H54 (cell line): ENCODE measurements at regions not wholly inside any gene's neighbourhood (a gene's known extent, or its start where the extent isn't known, plus 50 kb on each side); places are given as distances from the start of the nearest gene placed in this dataset.

Source experiments
- DNase-seq: peaks from one replicate; pipeline ENCODE4 v3.0.0; 2011; ENCODE audit warnings: low spot score, mixed read lengths; ENCODE audit not compliant: insufficient read length
- FAIRE-seq: peaks from 3 replicates; lab custom pipeline; 2011; peaks lifted over from hg19 to GRCh38; lab: Jason Lieb, UNC
- POLR2A ChIP-seq: IDR thresholded peaks from 2 replicates; pipeline ENCODE4 v1.6.1; 2011; ENCODE audit warnings: low read depth, mild to moderate bottlenecking, low read length

- DNase-seq (no peak), FAIRE-seq (no peak)
- TF ChIP-seq POLR2A: no peak
These were observed 295.5 kb downstream of the RPLP1 start for GRCh38 chr15:69748131-69748530.

- FAIRE-seq: no peak
- no peak for TF ChIP-seq POLR2A
- no peak for DNase-seq
These were observed 296.1 kb downstream of the RPLP1 start for GRCh38 chr15:69748576-69749185.

GRCh38 chr15:69749274-69749673 lies 296.7 kb downstream of the RPLP1 start:
- no peak for TF ChIP-seq POLR2A
- no peak for FAIRE-seq
- DNase-seq: no peak

- TF ChIP-seq POLR2A: no peak
- DNase-seq (no peak), FAIRE-seq (no peak)
These were observed 297.2 kb downstream of the RPLP1 start for GRCh38 chr15:69749797-69750196.

- no peak for TF ChIP-seq POLR2A
- FAIRE-seq (no peak), DNase-seq (no peak)
These were observed 297.6 kb downstream of the RPLP1 start for GRCh38 chr15:69750253-69750652.

GRCh38 chr15:69751147-69751546 lies 298.5 kb downstream of the RPLP1 start:
- no peak for TF ChIP-seq POLR2A
- FAIRE-seq: no peak
- DNase-seq: no peak

- no peak for FAIRE-seq
- no peak for TF ChIP-seq POLR2A
These were observed 298.9 kb downstream of the RPLP1 start for GRCh38 chr15:69751566-69751965.

GRCh38 chr15:69753867-69754266 lies 301.2 kb downstream of the RPLP1 start:
- no peak for DNase-seq
- TF ChIP-seq POLR2A: no peak
- no peak for FAIRE-seq

More at GRCh38 chr15:69751566-69751965, 298.9 kb downstream of the RPLP1 start:
- DNase-seq: no peak

- no peak for TF ChIP-seq POLR2A
- FAIRE-seq: no peak
- DNase-seq: no peak
These were observed 301.7 kb downstream of the RPLP1 start for GRCh38 chr15:69754313-69754712.

- DNase-seq: no peak
- TF ChIP-seq POLR2A: no peak
- FAIRE-seq: no peak
These were observed 303.1 kb downstream of the RPLP1 start for GRCh38 chr15:69755551-69756310.

GRCh38 chr15:69756440-69756839 lies 303.8 kb downstream of the RPLP1 start:
- no peak for TF ChIP-seq POLR2A
- DNase-seq (no peak), FAIRE-seq (no peak)

GRCh38 chr15:69757186-69757585 lies 304.6 kb downstream of the RPLP1 start:
- DNase-seq (no peak), FAIRE-seq (no peak)
- TF ChIP-seq POLR2A: no peak

- DNase-seq: no peak
- no peak for FAIRE-seq
- TF ChIP-seq POLR2A: no peak
These were observed 305.7 kb downstream of the RPLP1 start for GRCh38 chr15:69758291-69758771.

GRCh38 chr15:69758810-69759790 lies 306.5 kb downstream of the RPLP1 start:
- no peak for FAIRE-seq
- TF ChIP-seq POLR2A: no peak
- DNase-seq: no peak
